Glomerular visceral epithelial cell (primary cell): ENCODE measurements at regions not wholly inside any gene's neighbourhood (a gene's known extent, or its start where the extent isn't known, plus 50 kb on each side); places are given as distances from the start of the nearest gene placed in this dataset.
"Not testable (repeated sequence)": the region's sequence is repeated elsewhere in the genome, so short reads cannot be mapped to it uniquely, and the experiment has no call there.

Source experiments
- DNase-seq: peaks from one replicate; pipeline ENCODE4 v3.0.0-alpha.2; 2016; ENCODE audit errors: extremely low spot score

- DNase-seq, result peak; percentile 33
Observed at GRCh38 chr14:51581017-51581881, 70.5 kb upstream of the FRMD6 start.

- no peak for DNase-seq
Observed at GRCh38 chr14:51582437-51582836, 69.3 kb upstream of the FRMD6 start.

GRCh38 chr14:51585055-51585454 is 66.7 kb upstream of the FRMD6 start:
- no peak for DNase-seq

GRCh38 chr14:51592836-51593235 is 58.9 kb upstream of the FRMD6 start:
- DNase-seq, result no peak

GRCh38 chr14:51593397-51593796 is 58.3 kb upstream of the FRMD6 start:
- no peak for DNase-seq

GRCh38 chr14:51595881-51596455 is 55.7 kb upstream of the FRMD6 start:
- DNase-seq, result peak; percentile 58

GRCh38 chr14:51596488-51597117 is 55.1 kb upstream of the FRMD6 start:
- no peak for DNase-seq

- DNase-seq, result peak; percentile 47
Observed at GRCh38 chr14:51597261-51598001, 54.3 kb upstream of the FRMD6 start.

GRCh38 chr14:51598924-51599600 is 52.6 kb upstream of the FRMD6 start:
- not testable (repeated sequence) for DNase-seq

GRCh38 chr14:51600658-51601057 is 51.1 kb upstream of the FRMD6 start:
- DNase-seq, result no peak
